ENCODE measurements at regions not wholly inside any gene's neighbourhood (a gene's known extent, or its start where the extent isn't known, plus 50 kb on each side); places are given as distances from the start of the nearest gene placed in this dataset.

GRCh38 chr13:23003446-23003845 is 177.3 kb upstream of the SGCG start:
- Histone ChIP-seq H3K4me1 (ENCODE audit: control insufficient read depth in 2 of 2, insufficient read depth in 2 of 2, low read length in 2 of 2) (no peaks in the 10 kb centered on the region), H3K36me3 (ENCODE audit: control insufficient read depth in 2 of 2, insufficient read depth in 2 of 2, low read length in 2 of 2) (no peaks in the 10 kb centered on the region), H3K4me3 (ENCODE audit: low read length in 2 of 2) (no peak overlapping the region), H3K27me3 (ENCODE audit: control insufficient read depth in 2 of 2, insufficient read depth in 2 of 2, low read length in 2 of 2) (no peaks in the 10 kb centered on the region), H3K27ac (ENCODE audit: low read depth in 2 of 2, low read length in 2 of 2) (no peak overlapping the region), H3K9me3 (ENCODE audit: control insufficient read depth in 2 of 2, low read length in 2 of 2) (peaks cover 0 to 3% of the 10 kb centered on the region in 2 donors), H3K9ac (ENCODE audit: low read depth in 1 of 2, low read length in 2 of 2) (no peak overlapping the region)

- H3K4me3 ChIP-seq (ENCODE audit: low read length in 2 of 2) = no peak overlapping the region
- H3K27me3 ChIP-seq (ENCODE audit: control insufficient read depth in 2 of 2, insufficient read depth in 2 of 2, low read length in 2 of 2) = no peaks in the 10 kb centered on the region
- H3K36me3 ChIP-seq (ENCODE audit: control insufficient read depth in 2 of 2, insufficient read depth in 2 of 2, low read length in 2 of 2) = no peaks in the 10 kb centered on the region
- H3K27ac ChIP-seq (ENCODE audit: low read depth in 2 of 2, low read length in 2 of 2) = no peak overlapping the region
- no peak overlapping the region for H3K9ac ChIP-seq (ENCODE audit: low read depth in 1 of 2, low read length in 2 of 2)
- H3K9me3 ChIP-seq (ENCODE audit: control insufficient read depth in 2 of 2, low read length in 2 of 2) = no peaks in the 10 kb centered on the region
- no peaks in the 10 kb centered on the region for H3K4me1 ChIP-seq (ENCODE audit: control insufficient read depth in 2 of 2, insufficient read depth in 2 of 2, low read length in 2 of 2)
Observed at GRCh38 chr13:23007426-23007825, 173.4 kb upstream of the SGCG start.

GRCh38 chr13:23018143-23018542 is 162.6 kb upstream of the SGCG start:
- Histone ChIP-seq H3K27ac (ENCODE audit: low read depth in 2 of 2, low read length in 2 of 2) (no peak overlapping the region), H3K27me3 (ENCODE audit: control insufficient read depth in 2 of 2, insufficient read depth in 2 of 2, low read length in 2 of 2) (no peaks in the 10 kb centered on the region), H3K9ac (ENCODE audit: low read depth in 1 of 2, low read length in 2 of 2) (no peak overlapping the region), H3K36me3 (ENCODE audit: control insufficient read depth in 2 of 2, insufficient read depth in 2 of 2, low read length in 2 of 2) (no peaks in the 10 kb centered on the region), H3K9me3 (ENCODE audit: control insufficient read depth in 2 of 2, low read length in 2 of 2) (no peaks in the 10 kb centered on the region), H3K4me1 (ENCODE audit: control insufficient read depth in 2 of 2, insufficient read depth in 2 of 2, low read length in 2 of 2) (no peaks in the 10 kb centered on the region), H3K4me3 (ENCODE audit: low read length in 2 of 2) (no peak overlapping the region)

- Histone ChIP-seq H3K9ac (ENCODE audit: low read depth in 1 of 2, low read length in 2 of 2) (no peak overlapping the region), H3K9me3 (ENCODE audit: control insufficient read depth in 2 of 2, low read length in 2 of 2) (no peaks in the 10 kb centered on the region), H3K4me1 (ENCODE audit: control insufficient read depth in 2 of 2, insufficient read depth in 2 of 2, low read length in 2 of 2) (no peaks in the 10 kb centered on the region), H3K36me3 (ENCODE audit: control insufficient read depth in 2 of 2, insufficient read depth in 2 of 2, low read length in 2 of 2) (no peaks in the 10 kb centered on the region), H3K27ac (ENCODE audit: low read depth in 2 of 2, low read length in 2 of 2) (no peak overlapping the region), H3K4me3 (ENCODE audit: low read length in 2 of 2) (no peak overlapping the region), H3K27me3 (ENCODE audit: control insufficient read depth in 2 of 2, insufficient read depth in 2 of 2, low read length in 2 of 2) (no peaks in the 10 kb centered on the region)
Observed at GRCh38 chr13:23020246-23020843, 160.4 kb upstream of the SGCG start.

- H3K4me1 ChIP-seq (ENCODE audit: control insufficient read depth in 2 of 2, insufficient read depth in 2 of 2, low read length in 2 of 2) = no peaks in the 10 kb centered on the region
- H3K27ac ChIP-seq (ENCODE audit: low read depth in 2 of 2, low read length in 2 of 2) = no peak overlapping the region
- H3K9me3 ChIP-seq (ENCODE audit: control insufficient read depth in 2 of 2, low read length in 2 of 2) = no peaks in the 10 kb centered on the region
Observed at GRCh38 chr13:23021906-23022305, 158.9 kb upstream of the SGCG start.

GRCh38 chr13:23022704-23023103 is 158.1 kb upstream of the SGCG start:
- Histone ChIP-seq H3K36me3 (ENCODE audit: control insufficient read depth in 2 of 2, insufficient read depth in 2 of 2, low read length in 2 of 2) (no peaks in the 10 kb centered on the region), H3K27me3 (ENCODE audit: control insufficient read depth in 2 of 2, insufficient read depth in 2 of 2, low read length in 2 of 2) (no peaks in the 10 kb centered on the region), H3K4me1 (ENCODE audit: control insufficient read depth in 2 of 2, insufficient read depth in 2 of 2, low read length in 2 of 2) (no peaks in the 10 kb centered on the region), H3K9ac (ENCODE audit: low read depth in 1 of 2, low read length in 2 of 2) (no peak overlapping the region), H3K4me3 (ENCODE audit: low read length in 2 of 2) (no peak overlapping the region), H3K27ac (ENCODE audit: low read depth in 2 of 2, low read length in 2 of 2) (no peak overlapping the region), H3K9me3 (ENCODE audit: control insufficient read depth in 2 of 2, low read length in 2 of 2) (no peaks in the 10 kb centered on the region)

More at GRCh38 chr13:23021906-23022305, 158.9 kb upstream of the SGCG start:
- Histone ChIP-seq H3K27me3 (ENCODE audit: control insufficient read depth in 2 of 2, insufficient read depth in 2 of 2, low read length in 2 of 2) (no peaks in the 10 kb centered on the region), H3K4me3 (ENCODE audit: low read length in 2 of 2) (no peak overlapping the region), H3K36me3 (ENCODE audit: control insufficient read depth in 2 of 2, insufficient read depth in 2 of 2, low read length in 2 of 2) (no peaks in the 10 kb centered on the region), H3K9ac (ENCODE audit: low read depth in 1 of 2, low read length in 2 of 2) (no peak overlapping the region)

- no peaks in the 10 kb centered on the region for H3K36me3 ChIP-seq (ENCODE audit: control insufficient read depth in 2 of 2, insufficient read depth in 2 of 2, low read length in 2 of 2)
- no peak overlapping the region for H3K9ac ChIP-seq (ENCODE audit: low read depth in 1 of 2, low read length in 2 of 2)
- no peak overlapping the region for H3K27ac ChIP-seq (ENCODE audit: low read depth in 2 of 2, low read length in 2 of 2)
- no peaks in the 10 kb centered on the region for H3K4me1 ChIP-seq (ENCODE audit: control insufficient read depth in 2 of 2, insufficient read depth in 2 of 2, low read length in 2 of 2)
- no peaks in the 10 kb centered on the region for H3K9me3 ChIP-seq (ENCODE audit: control insufficient read depth in 2 of 2, low read length in 2 of 2)
- no peaks in the 10 kb centered on the region for H3K27me3 ChIP-seq (ENCODE audit: control insufficient read depth in 2 of 2, insufficient read depth in 2 of 2, low read length in 2 of 2)
- no peak overlapping the region for H3K4me3 ChIP-seq (ENCODE audit: low read length in 2 of 2)
Observed at GRCh38 chr13:23025864-23026608, 154.7 kb upstream of the SGCG start.

GRCh38 chr13:23039266-23039935 is 141.4 kb upstream of the SGCG start:
- H3K9me3 ChIP-seq (ENCODE audit: control insufficient read depth in 2 of 2, low read length in 2 of 2) = no peaks in the 10 kb centered on the region
- H3K9ac ChIP-seq (ENCODE audit: low read depth in 1 of 2, low read length in 2 of 2) = no peak overlapping the region
- no peaks in the 10 kb centered on the region for H3K36me3 ChIP-seq (ENCODE audit: control insufficient read depth in 2 of 2, insufficient read depth in 2 of 2, low read length in 2 of 2)
- no peaks in the 10 kb centered on the region for H3K4me1 ChIP-seq (ENCODE audit: control insufficient read depth in 2 of 2, insufficient read depth in 2 of 2, low read length in 2 of 2)
- no peaks in the 10 kb centered on the region for H3K27me3 ChIP-seq (ENCODE audit: control insufficient read depth in 2 of 2, insufficient read depth in 2 of 2, low read length in 2 of 2)
- no peak overlapping the region for H3K27ac ChIP-seq (ENCODE audit: low read depth in 2 of 2, low read length in 2 of 2)
- no peak overlapping the region for H3K4me3 ChIP-seq (ENCODE audit: low read length in 2 of 2)

GRCh38 chr13:23042181-23042580 is 138.6 kb upstream of the SGCG start:
- no peaks in the 10 kb centered on the region for H3K9me3 ChIP-seq (ENCODE audit: control insufficient read depth in 2 of 2, low read length in 2 of 2)
- H3K4me3 ChIP-seq (ENCODE audit: low read length in 2 of 2) = no peak overlapping the region
- H3K36me3 ChIP-seq (ENCODE audit: control insufficient read depth in 2 of 2, insufficient read depth in 2 of 2, low read length in 2 of 2) = no peaks in the 10 kb centered on the region
- H3K27me3 ChIP-seq (ENCODE audit: control insufficient read depth in 2 of 2, insufficient read depth in 2 of 2, low read length in 2 of 2) = no peaks in the 10 kb centered on the region
- no peak overlapping the region for H3K9ac ChIP-seq (ENCODE audit: low read depth in 1 of 2, low read length in 2 of 2)
- H3K4me1 ChIP-seq (ENCODE audit: control insufficient read depth in 2 of 2, insufficient read depth in 2 of 2, low read length in 2 of 2) = no peaks in the 10 kb centered on the region
- H3K27ac ChIP-seq (ENCODE audit: low read depth in 2 of 2, low read length in 2 of 2) = no peak overlapping the region

- H3K27ac ChIP-seq (ENCODE audit: low read depth in 2 of 2, low read length in 2 of 2) = no peak overlapping the region
- H3K9me3 ChIP-seq (ENCODE audit: control insufficient read depth in 2 of 2, low read length in 2 of 2) = no peaks in the 10 kb centered on the region
- no peaks in the 10 kb centered on the region for H3K27me3 ChIP-seq (ENCODE audit: control insufficient read depth in 2 of 2, insufficient read depth in 2 of 2, low read length in 2 of 2)
- H3K4me1 ChIP-seq (ENCODE audit: control insufficient read depth in 2 of 2, insufficient read depth in 2 of 2, low read length in 2 of 2) = no peaks in the 10 kb centered on the region
- H3K9ac ChIP-seq (ENCODE audit: low read depth in 1 of 2, low read length in 2 of 2) = no peak overlapping the region
- no peaks in the 10 kb centered on the region for H3K36me3 ChIP-seq (ENCODE audit: control insufficient read depth in 2 of 2, insufficient read depth in 2 of 2, low read length in 2 of 2)
- H3K4me3 ChIP-seq (ENCODE audit: low read length in 2 of 2) = no peak overlapping the region
Observed at GRCh38 chr13:23044906-23045305, 135.9 kb upstream of the SGCG start.

All from mucosa of rectum (tissue), 2 donors.